Breast epithelium (tissue), 3 donors: ENCODE measurements at regions not wholly inside any gene's neighbourhood (a gene's known extent, or its start where the extent isn't known, plus 50 kb on each side); places are given as distances from the start of the nearest gene placed in this dataset.

Source experiments
- POLR2A ChIP-seq: fragments of 450-650 bp; IDR thresholded peaks from one replicate; pipeline ENCODE4 v1.6.1; 2016; ENCODE audit warnings: antibody characterized with exemption, mild to moderate bottlenecking, moderate library complexity
- POLR2AphosphoS5 ChIP-seq, 3 donors: sonication (generic); formaldehyde crosslinking; IDR thresholded peaks; one replicate each; pipeline ENCODE4 v1.6.1; 2017; ENCODE audit warnings: antibody characterized with exemption in 3 of 3
- TF ChIP-seq, protein P1 (sequence below), 3 donors: fragments of 450-650 bp; IDR thresholded peaks; one replicate each; pipeline ENCODE4 v1.5.1; 2016 to 2017; ENCODE audit warnings: antibody characterized with exemption in 3 of 3, mild to moderate bottlenecking in 3 of 3, moderate library complexity in 3 of 3

DNA sequence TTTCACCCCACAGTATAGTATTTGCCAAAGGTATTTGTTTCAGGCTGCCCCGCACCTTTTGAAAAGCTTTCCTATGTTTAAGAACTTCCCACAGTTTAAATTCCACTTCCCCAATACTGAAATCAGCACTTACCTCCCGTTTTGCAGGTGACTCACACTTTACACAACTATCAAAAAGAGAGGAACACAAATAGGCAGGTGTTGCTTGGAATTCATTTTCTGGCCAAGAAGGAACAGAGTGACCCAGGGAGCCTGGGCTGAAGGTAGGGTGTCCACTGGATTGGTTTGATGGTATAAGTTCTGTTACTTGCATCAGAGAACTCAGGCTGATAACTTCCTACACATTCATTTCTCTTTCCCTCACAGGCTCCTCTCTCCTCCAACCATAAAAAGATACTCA lies 60.1 kb upstream of the SLC30A5 start:
- TF ChIP-seq, protein P1, sequence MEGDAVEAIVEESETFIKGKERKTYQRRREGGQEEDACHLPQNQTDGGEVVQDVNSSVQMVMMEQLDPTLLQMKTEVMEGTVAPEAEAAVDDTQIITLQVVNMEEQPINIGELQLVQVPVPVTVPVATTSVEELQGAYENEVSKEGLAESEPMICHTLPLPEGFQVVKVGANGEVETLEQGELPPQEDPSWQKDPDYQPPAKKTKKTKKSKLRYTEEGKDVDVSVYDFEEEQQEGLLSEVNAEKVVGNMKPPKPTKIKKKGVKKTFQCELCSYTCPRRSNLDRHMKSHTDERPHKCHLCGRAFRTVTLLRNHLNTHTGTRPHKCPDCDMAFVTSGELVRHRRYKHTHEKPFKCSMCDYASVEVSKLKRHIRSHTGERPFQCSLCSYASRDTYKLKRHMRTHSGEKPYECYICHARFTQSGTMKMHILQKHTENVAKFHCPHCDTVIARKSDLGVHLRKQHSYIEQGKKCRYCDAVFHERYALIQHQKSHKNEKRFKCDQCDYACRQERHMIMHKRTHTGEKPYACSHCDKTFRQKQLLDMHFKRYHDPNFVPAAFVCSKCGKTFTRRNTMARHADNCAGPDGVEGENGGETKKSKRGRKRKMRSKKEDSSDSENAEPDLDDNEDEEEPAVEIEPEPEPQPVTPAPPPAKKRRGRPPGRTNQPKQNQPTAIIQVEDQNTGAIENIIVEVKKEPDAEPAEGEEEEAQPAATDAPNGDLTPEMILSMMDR (IDR thresholded peaks at IDR 0.05) = no peak
- no peak for TF ChIP-seq POLR2AphosphoS5 (IDR thresholded peaks at IDR 0.05)
- no peak for TF ChIP-seq POLR2A
